Left renal cortex interstitium (tissue), 4 donors: ENCODE measurements at regions not wholly inside any gene's neighbourhood (a gene's known extent, or its start where the extent isn't known, plus 50 kb on each side); places are given as distances from the start of the nearest gene placed in this dataset.
"Not testable (repeated sequence)": the region's sequence is repeated elsewhere in the genome, so short reads cannot be mapped to it uniquely, and the experiment has no call there.

Experiments
- DNase-seq, 4 donors: peaks; one replicate each; pipeline ENCODE4 v3.0.0-alpha.2; 2013; ENCODE audit warnings: low read depth in 4 of 4, low spot score in 2 of 4, missing footprints in 1 of 4

GRCh38 chr7:3135626-3136025 is 92.0 kb upstream of the CARD11 start:
- no peak for DNase-seq

GRCh38 chr7:3138206-3138605 is 94.5 kb upstream of the CARD11 start:
- no peak for DNase-seq

DNA sequence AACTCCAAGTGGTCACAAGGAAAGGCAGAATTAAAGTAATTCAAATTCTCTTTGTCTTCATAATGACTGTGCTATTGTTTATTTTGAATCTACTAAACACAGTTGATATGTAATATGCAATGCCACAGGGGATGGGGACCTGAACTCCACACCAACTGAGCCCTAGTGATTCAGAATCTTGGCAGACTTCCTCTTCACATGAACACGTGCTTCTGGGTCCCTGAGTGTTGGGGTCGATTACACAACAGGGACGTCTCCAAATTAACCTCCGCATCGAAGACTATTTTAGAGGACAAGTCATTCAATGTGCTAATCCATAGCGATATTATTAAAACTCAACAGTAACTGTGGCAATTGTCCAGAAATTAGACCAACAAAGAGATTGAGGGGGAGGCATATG is 95.3 kb upstream of the CARD11 start:
- no peak for DNase-seq

DNA sequence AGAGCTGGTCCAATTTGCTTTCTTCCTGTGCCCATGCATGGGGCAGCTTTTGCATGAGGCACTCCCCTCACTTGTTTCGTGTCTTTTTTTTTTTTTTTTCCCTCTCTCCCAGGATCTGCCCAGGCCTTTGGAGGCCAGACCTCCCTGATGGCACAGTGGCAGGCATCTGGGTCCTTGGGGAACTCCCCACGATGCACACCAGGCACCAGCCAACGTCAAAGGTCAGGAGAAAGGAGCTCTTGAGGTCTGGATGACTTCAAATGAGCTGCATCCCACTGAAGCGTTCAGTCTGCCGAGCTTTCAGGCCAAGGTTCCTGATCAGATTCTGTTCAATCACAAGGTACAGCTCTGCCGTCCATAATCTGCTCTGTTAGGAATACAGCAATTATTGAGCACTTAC is 97.2 kb upstream of the CARD11 start:
- no peak for DNase-seq

DNA sequence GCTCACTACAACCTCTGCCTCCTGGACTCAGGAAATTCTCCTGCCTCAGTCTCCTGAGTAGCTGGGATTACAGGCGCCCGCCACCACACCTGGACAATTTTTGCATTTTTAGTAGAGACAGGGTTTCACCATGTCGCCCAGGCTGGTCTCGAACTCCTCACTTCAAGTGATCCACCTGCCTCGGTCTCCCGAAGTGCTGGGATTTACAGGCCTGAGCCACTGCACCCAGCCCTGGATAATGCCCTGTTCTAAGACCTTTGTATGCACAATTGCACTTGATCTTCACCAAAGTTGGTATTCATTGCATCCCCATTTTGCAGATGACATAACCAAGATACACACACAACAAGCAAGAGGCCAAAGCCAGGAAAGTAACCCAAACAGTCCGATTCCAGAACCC is 97.7 kb upstream of the CARD11 start:
- no peak for DNase-seq

- DNase-seq: no peak
Observed at GRCh38 chr7:3143869-3144775, 100.5 kb upstream of the CARD11 start.

- not testable (repeated sequence) for DNase-seq
Observed at GRCh38 chr7:3144776-3145125, 101.1 kb upstream of the CARD11 start.

GRCh38 chr7:3146571-3147226 is 103.0 kb upstream of the CARD11 start:
- no peak for DNase-seq

- not testable (repeated sequence) for DNase-seq
Observed at GRCh38 chr7:3148471-3148870, 104.8 kb upstream of the CARD11 start.

DNA sequence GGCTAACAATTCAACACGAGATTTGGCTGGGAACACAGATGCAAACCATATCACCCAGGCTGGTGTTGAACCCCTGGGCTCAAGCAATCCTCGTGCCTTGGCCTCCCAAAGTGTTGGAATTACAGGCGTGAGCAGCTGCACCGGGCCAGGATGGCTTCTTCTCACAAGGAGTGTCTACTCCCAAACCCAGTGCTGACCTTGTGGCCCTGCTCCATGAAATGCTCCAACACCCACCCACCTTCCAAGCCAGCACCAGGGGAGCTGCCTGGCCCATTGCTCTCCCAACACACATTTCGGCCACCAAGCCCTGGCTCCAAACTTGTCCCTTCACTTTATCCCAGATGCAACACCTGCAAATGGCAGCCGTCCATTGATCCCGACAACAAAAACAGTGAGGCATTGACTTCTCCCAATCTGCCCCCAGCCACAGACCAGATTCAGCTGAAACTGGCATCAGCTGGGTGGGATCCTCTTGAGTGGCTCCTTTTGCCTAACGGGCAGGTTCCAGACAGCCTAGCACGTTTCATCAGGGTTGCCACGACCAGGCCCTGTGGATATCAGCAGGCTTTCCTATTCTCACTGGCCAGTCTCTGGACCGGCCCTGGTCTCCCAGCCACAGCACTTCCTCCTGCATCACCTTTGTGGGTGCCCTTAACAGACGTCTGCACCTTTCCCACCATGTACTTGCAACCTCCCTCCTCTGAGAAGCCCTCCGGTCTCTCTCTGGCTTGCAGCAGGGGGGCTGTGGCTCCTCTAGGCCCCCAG is 105.7 kb upstream of the CARD11 start:
- no peak for DNase-seq

DNA sequence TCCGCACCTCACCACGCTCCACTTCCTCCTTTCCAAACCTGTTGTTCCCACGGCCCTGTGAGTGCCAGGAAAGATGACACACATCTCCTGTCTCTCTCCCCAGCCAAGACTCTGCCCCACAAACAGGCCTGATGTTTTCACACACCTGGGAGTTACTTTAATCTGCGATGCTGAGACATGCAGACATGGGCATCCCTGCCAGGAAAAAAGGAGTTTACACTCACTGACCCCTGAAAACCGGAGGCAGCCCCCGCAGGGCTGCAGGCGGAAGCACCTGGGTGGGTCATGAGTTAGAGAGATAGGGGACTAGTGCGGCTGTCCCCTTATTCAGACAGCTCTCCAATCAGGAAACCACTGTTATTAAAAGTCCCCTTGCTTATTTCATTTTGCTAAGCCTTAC is 106.4 kb upstream of the CARD11 start:
- DNase-seq: no peak

- no peak for DNase-seq
Observed at GRCh38 chr7:3151784-3152183, 108.1 kb upstream of the CARD11 start.

DNA sequence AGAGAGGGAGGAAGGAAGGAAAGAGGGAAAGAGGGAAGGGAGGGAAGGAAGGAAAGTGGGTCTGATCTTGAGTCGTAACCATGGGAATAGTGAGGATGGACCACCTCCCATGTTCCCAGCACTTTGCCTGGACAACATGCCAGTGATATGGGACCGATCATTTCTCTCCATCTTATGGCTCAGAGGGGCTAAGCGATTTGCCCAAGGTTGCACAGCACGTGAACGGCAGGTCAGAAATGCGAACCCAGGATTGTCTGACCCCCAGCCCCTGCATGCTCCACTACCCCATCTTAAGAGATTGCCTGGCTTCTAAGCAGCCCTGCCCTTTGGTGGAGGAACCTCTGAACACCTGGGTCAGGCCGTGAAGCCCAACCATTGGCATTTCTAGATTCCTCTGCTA is 109.0 kb upstream of the CARD11 start:
- no peak for DNase-seq

DNA sequence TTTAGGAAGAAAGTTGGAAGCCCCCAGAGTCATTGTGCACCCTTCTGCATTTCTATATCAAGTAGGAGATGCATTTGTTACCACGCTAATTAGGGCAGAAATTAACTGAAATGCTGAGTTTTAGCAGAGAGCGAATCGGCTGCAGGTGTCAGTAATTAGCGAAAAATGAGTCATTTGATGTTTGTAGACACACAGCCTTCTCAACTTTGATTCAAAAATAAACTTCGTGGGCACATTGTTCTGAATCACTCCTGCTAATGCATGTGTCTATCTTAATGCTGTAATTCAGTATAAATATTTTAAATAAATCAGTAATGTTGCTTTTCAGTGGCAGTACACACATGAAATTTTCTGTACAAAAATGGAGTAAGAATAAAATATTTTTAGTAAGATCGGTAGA is 109.5 kb upstream of the CARD11 start:
- DNase-seq: no peak

- DNase-seq: no peak
Observed at GRCh38 chr7:3154317-3154716, 110.7 kb upstream of the CARD11 start.

- DNase-seq: no peak
Observed at GRCh38 chr7:3154881-3155494, 111.3 kb upstream of the CARD11 start.

GRCh38 chr7:3156508-3156907 is 112.8 kb upstream of the CARD11 start:
- no peak for DNase-seq

DNA sequence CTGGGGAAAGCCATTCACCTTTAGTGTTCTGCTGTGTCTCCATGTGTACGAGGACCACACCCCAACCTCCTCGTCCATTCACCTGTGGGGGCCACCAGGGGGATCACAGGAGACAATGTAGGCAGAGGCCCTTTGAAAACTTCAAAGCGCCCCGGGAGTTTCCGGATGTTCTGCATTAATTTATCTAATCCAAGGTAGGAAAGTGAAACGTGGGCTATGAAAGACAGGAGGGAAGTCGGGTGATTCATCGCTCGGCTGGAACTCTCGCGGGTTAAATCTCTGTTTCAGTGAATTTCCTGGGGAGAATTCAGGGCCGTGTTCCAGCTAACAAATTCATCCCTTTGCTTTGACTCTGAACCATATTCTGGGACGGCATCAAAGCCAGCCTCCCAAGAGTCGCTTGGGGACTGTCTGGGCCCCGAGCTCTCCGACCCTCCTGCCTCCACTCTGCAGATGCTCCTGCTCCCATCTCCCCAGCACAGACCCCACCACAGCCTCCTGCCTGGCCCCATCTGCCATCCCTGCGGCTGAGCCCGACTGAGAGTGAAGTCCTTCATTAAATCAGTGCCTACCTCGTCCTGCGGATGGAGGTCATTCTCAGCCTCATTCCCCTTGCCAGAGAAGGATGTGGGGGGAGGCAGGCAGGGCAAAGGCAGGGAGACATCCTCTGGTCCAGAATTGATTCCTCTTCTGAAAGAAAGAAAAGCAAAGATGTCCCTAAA is 114.1 kb upstream of the CARD11 start:
- DNase-seq: no peak

GRCh38 chr7:3158341-3158760 is 114.7 kb upstream of the CARD11 start:
- DNase-seq: no peak

DNA sequence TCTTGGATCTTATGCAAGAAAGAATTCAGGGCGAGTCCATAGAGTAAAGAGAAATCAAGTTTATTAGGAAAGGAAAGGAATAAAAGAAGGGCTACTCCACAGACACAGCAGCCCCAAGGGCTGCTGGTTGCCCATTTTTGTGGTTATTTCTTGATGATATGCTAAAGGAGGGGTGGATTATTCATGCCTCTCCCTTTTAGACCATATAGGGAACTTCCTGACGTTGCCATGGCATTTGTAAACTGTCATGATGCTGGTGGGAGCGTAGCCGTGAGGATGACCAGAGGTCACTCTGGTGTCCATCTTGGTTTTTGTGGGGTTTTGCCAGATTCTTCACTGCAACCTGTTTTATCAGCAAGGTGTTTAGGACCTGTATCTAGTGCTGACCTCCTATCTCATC is 115.4 kb upstream of the CARD11 start:
- no peak for DNase-seq
